Activated naive CD8-positive, alpha-beta T cell treated with anti-CD3 and anti-CD28 coated beads, Interleukin-2, amount 50 U/mL, for 24 hours (primary cell): ENCODE measurements at regions not wholly inside any gene's neighbourhood (a gene's known extent, or its start where the extent isn't known, plus 50 kb on each side); places are given as distances from the start of the nearest gene placed in this dataset.
A peak's percentile ranks its signal among the peaks of the same experiment; 100 is the strongest.

Source experiments
- ATAC-seq: fragments of 150-1000 bp; cut with Tn5 transposase; one replicate; pipeline ENCODE4 v1.10.0; 2021
- DNase-seq: peaks from one replicate; pipeline ENCODE4 v3.0.0; 2021
- H3K27ac Mint-ChIP-seq: one replicate; pipeline ENCODE4 v1.8.0; 2021; ENCODE audit warnings: mild to moderate bottlenecking, mixed read lengths
- H3K27me3 Mint-ChIP-seq: one replicate; pipeline ENCODE4 v1.8.0; 2021; ENCODE audit warnings: mixed read lengths
- H3K36me3 Mint-ChIP-seq: one replicate; pipeline ENCODE4 v1.8.0; 2021; ENCODE audit warnings: low read depth, mixed read lengths
- H3K4me1 Mint-ChIP-seq: one replicate; pipeline ENCODE4 v1.8.0; 2021; ENCODE audit warnings: mixed read lengths
- H3K4me3 Mint-ChIP-seq: one replicate; pipeline ENCODE4 v1.8.0; 2021; ENCODE audit warnings: mild to moderate bottlenecking, moderate library complexity, mixed read lengths
- H3K9me3 Mint-ChIP-seq: one replicate; pipeline ENCODE4 v1.8.0; 2021; ENCODE audit warnings: mixed read lengths

GRCh38 chr6:26240157-26241032 lies 124.6 kb upstream of the BTN3A2 start:
- Mint-ChIP-seq H3K27ac (peak overlapping the region; percentile 96), H3K4me1 (peaks cover 31% of the 10 kb centered on the region), H3K27me3 (peaks cover 2% of the 10 kb centered on the region), H3K4me3 (peak overlapping the region; percentile 82), H3K9me3 (no peaks in the 10 kb centered on the region), H3K36me3 (peaks cover 7% of the 10 kb centered on the region)
- peak; percentile 71 for DNase-seq
- peak; percentile 88 for ATAC-seq

GRCh38 chr6:26241033-26241895 lies 123.7 kb upstream of the BTN3A2 start:
- peaks cover 28% of the 10 kb centered on the region for H3K4me1 Mint-ChIP-seq
- no peaks in the 10 kb centered on the region for H3K9me3 Mint-ChIP-seq
- peak overlapping the region; percentile 82 for H3K4me3 Mint-ChIP-seq
- H3K27ac Mint-ChIP-seq, result peak overlapping the region; percentile 96
- peaks cover 2% of the 10 kb centered on the region for H3K27me3 Mint-ChIP-seq
- ATAC-seq (peak; percentile 21), DNase-seq (peak; percentile 76)
- H3K36me3 Mint-ChIP-seq, result peaks cover 7% of the 10 kb centered on the region

- H3K27ac Mint-ChIP-seq, result no peak overlapping the region
- peaks cover 2% of the 10 kb centered on the region for H3K27me3 Mint-ChIP-seq
- peaks cover 7% of the 10 kb centered on the region for H3K36me3 Mint-ChIP-seq
- no peak for DNase-seq
- no peak overlapping the region for H3K4me3 Mint-ChIP-seq
- H3K4me1 Mint-ChIP-seq, result peaks cover 30% of the 10 kb centered on the region
- ATAC-seq, result no peak
- H3K9me3 Mint-ChIP-seq, result no peaks in the 10 kb centered on the region
Measured at GRCh38 chr6:26243132-26243531, 121.9 kb upstream of the BTN3A2 start.

GRCh38 chr6:26243752-26244151 lies 121.2 kb upstream of the BTN3A2 start:
- Mint-ChIP-seq H3K9me3 (no peaks in the 10 kb centered on the region), H3K4me3 (no peak overlapping the region), H3K27me3 (peaks cover 2% of the 10 kb centered on the region), H3K36me3 (peaks cover 7% of the 10 kb centered on the region), H3K4me1 (peaks cover 31% of the 10 kb centered on the region), H3K27ac (no peak overlapping the region)
- ATAC-seq (no peak), DNase-seq (no peak)

- H3K36me3 Mint-ChIP-seq, result peaks cover 5% of the 10 kb centered on the region
- ATAC-seq, result no peak
- DNase-seq, result no peak
- no peaks in the 10 kb centered on the region for H3K27me3 Mint-ChIP-seq
- H3K4me1 Mint-ChIP-seq, result peaks cover 31% of the 10 kb centered on the region
- H3K9me3 Mint-ChIP-seq, result no peaks in the 10 kb centered on the region
- H3K27ac Mint-ChIP-seq, result no peak overlapping the region
- no peak overlapping the region for H3K4me3 Mint-ChIP-seq
Measured at GRCh38 chr6:26246058-26246457, 118.9 kb upstream of the BTN3A2 start.

GRCh38 chr6:26246553-26246952 lies 118.4 kb upstream of the BTN3A2 start:
- H3K27me3 Mint-ChIP-seq, result no peaks in the 10 kb centered on the region
- H3K36me3 Mint-ChIP-seq, result peaks cover 5% of the 10 kb centered on the region
- no peak overlapping the region for H3K27ac Mint-ChIP-seq
- H3K4me1 Mint-ChIP-seq, result peaks cover 31% of the 10 kb centered on the region
- no peak overlapping the region for H3K4me3 Mint-ChIP-seq
- H3K9me3 Mint-ChIP-seq, result no peaks in the 10 kb centered on the region
- no peak for DNase-seq
- no peak for ATAC-seq

GRCh38 chr6:26249707-26249956 lies 115.4 kb upstream of the BTN3A2 start:
- peak; percentile 33 for ATAC-seq
- H3K36me3 Mint-ChIP-seq, result no peaks in the 10 kb centered on the region
- peaks cover 46% of the 10 kb centered on the region for H3K4me1 Mint-ChIP-seq
- H3K27me3 Mint-ChIP-seq, result no peaks in the 10 kb centered on the region
- no peaks in the 10 kb centered on the region for H3K9me3 Mint-ChIP-seq
- H3K4me3 Mint-ChIP-seq, result peak overlapping the region; percentile 89
- DNase-seq, result no peak
- H3K27ac Mint-ChIP-seq, result peak overlapping the region; percentile 98

- H3K27ac Mint-ChIP-seq, result peak overlapping the region; percentile 98
- no peaks in the 10 kb centered on the region for H3K36me3 Mint-ChIP-seq
- H3K4me3 Mint-ChIP-seq, result peak overlapping the region; percentile 89
- DNase-seq (peak; percentile 70), ATAC-seq (peak; percentile 63)
- no peaks in the 10 kb centered on the region for H3K27me3 Mint-ChIP-seq
- peaks cover 44% of the 10 kb centered on the region for H3K4me1 Mint-ChIP-seq
- H3K9me3 Mint-ChIP-seq, result no peaks in the 10 kb centered on the region
Measured at GRCh38 chr6:26249957-26250697, 114.9 kb upstream of the BTN3A2 start.

- ATAC-seq, result no peak
- no peaks in the 10 kb centered on the region for H3K27me3 Mint-ChIP-seq
- peak overlapping the region; percentile 98 for H3K27ac Mint-ChIP-seq
- peaks cover 44% of the 10 kb centered on the region for H3K4me1 Mint-ChIP-seq
- no peaks in the 10 kb centered on the region for H3K9me3 Mint-ChIP-seq
- DNase-seq, result no peak
- peak overlapping the region; percentile 89 for H3K4me3 Mint-ChIP-seq
- H3K36me3 Mint-ChIP-seq, result no peaks in the 10 kb centered on the region
Measured at GRCh38 chr6:26250698-26251044, 114.3 kb upstream of the BTN3A2 start.

GRCh38 chr6:26251354-26252076 lies 113.5 kb upstream of the BTN3A2 start:
- Mint-ChIP-seq H3K4me3 (peak overlapping the region; percentile 89), H3K27me3 (no peaks in the 10 kb centered on the region), H3K4me1 (peaks cover 42% of the 10 kb centered on the region), H3K36me3 (no peaks in the 10 kb centered on the region), H3K27ac (peak overlapping the region; percentile 98), H3K9me3 (no peaks in the 10 kb centered on the region)
- peak; percentile 41 for ATAC-seq
- peak; percentile 71 for DNase-seq

- DNase-seq (no peak), ATAC-seq (no peak)
- Mint-ChIP-seq H3K4me1 (peaks cover 42% of the 10 kb centered on the region), H3K4me3 (peak overlapping the region; percentile 89), H3K27ac (peak overlapping the region; percentile 98), H3K36me3 (no peaks in the 10 kb centered on the region), H3K9me3 (no peaks in the 10 kb centered on the region), H3K27me3 (no peaks in the 10 kb centered on the region)
Measured at GRCh38 chr6:26252077-26252472, 112.9 kb upstream of the BTN3A2 start.

- Mint-ChIP-seq H3K36me3 (no peaks in the 10 kb centered on the region), H3K27ac (no peak overlapping the region), H3K9me3 (no peaks in the 10 kb centered on the region), H3K4me3 (peak overlapping the region; percentile 18), H3K27me3 (no peaks in the 10 kb centered on the region), H3K4me1 (peaks cover 34% of the 10 kb centered on the region)
- no peak for ATAC-seq
- no peak for DNase-seq
Measured at GRCh38 chr6:26254724-26255123, 110.3 kb upstream of the BTN3A2 start.

GRCh38 chr6:26257272-26257671 lies 107.7 kb upstream of the BTN3A2 start:
- no peak overlapping the region for H3K4me3 Mint-ChIP-seq
- DNase-seq (no peak), ATAC-seq (no peak)
- H3K4me1 Mint-ChIP-seq, result peaks cover 14% of the 10 kb centered on the region
- no peaks in the 10 kb centered on the region for H3K9me3 Mint-ChIP-seq
- H3K27me3 Mint-ChIP-seq, result no peaks in the 10 kb centered on the region
- H3K27ac Mint-ChIP-seq, result no peak overlapping the region
- H3K36me3 Mint-ChIP-seq, result no peaks in the 10 kb centered on the region
